KMS-11 (cell line): ENCODE measurements at regions not wholly inside any gene's neighbourhood (a gene's known extent, or its start where the extent isn't known, plus 50 kb on each side); places are given as distances from the start of the nearest gene placed in this dataset.

ENCODE experiments used
- H2AFZ ChIP-seq: fragments of 200-600 bp; sonication (generic); 2 replicates; pipeline ENCODE4 v1.6.1; 2016; ENCODE audit warnings: antibody characterized with exemption, mixed run types, low read depth
- H3K27ac ChIP-seq: fragments of 200-600 bp; sonication (generic); 2 replicates; pipeline ENCODE4 v1.6.1; 2016; ENCODE audit warnings: mild to moderate bottlenecking, mixed run types
- H3K27me3 ChIP-seq: fragments of 200-600 bp; sonication (generic); 2 replicates; pipeline ENCODE4 v1.6.1; 2017; ENCODE audit warnings: mild to moderate bottlenecking, low read depth, mixed run types, moderate library complexity; ENCODE audit not compliant: insufficient read depth
- H3K36me3 ChIP-seq: fragments of 200-600 bp; sonication (generic); 2 replicates; pipeline ENCODE4 v1.6.1; 2017; ENCODE audit warnings: mild to moderate bottlenecking, mixed run types; ENCODE audit not compliant: insufficient read depth
- H3K4me1 ChIP-seq: fragments of 200-600 bp; sonication (generic); 2 replicates; pipeline ENCODE4 v1.6.1; 2016; ENCODE audit warnings: mild to moderate bottlenecking, low read depth, mixed run types; ENCODE audit not compliant: poor library complexity, severe bottlenecking
- H3K4me2 ChIP-seq: fragments of 200-600 bp; sonication (generic); 2 replicates; pipeline ENCODE4 v1.7.0; 2016; ENCODE audit warnings: mild to moderate bottlenecking, mixed run types
- H3K4me3 ChIP-seq: fragments of 200-600 bp; sonication (generic); IDR thresholded peaks from 2 replicates; pipeline ENCODE4 v1.6.1; 2017; ENCODE audit warnings: low read depth, low read length, mixed read lengths; ENCODE audit not compliant: insufficient read depth
- H3K79me2 ChIP-seq: fragments of 200-600 bp; sonication (generic); 2 replicates; pipeline ENCODE4 v1.6.1; 2016; ENCODE audit warnings: low read depth, mixed run types; ENCODE audit not compliant: insufficient read depth
- H3K9ac ChIP-seq: fragments of 200-600 bp; sonication (generic); 2 replicates; pipeline ENCODE4 v1.6.1; 2016; ENCODE audit warnings: mild to moderate bottlenecking, mixed run types
- H4K20me1 ChIP-seq: fragments of 200-600 bp; sonication (generic); 2 replicates; pipeline ENCODE4 v1.6.1; 2016; ENCODE audit warnings: mild to moderate bottlenecking, mixed run types; ENCODE audit not compliant: insufficient read depth
- CTCF ChIP-seq: fragments of 200-600 bp; sonication (generic); conservative IDR thresholded peaks from 2 replicates; pipeline ENCODE4 v1.6.1; 2017; ENCODE audit warnings: low read depth, mild to moderate bottlenecking, antibody characterized with exemption, low read length, moderate library complexity, mixed read lengths

GRCh38 chr5:61969755-61970154 lies 336.3 kb upstream of the KIF2A start:
- no peaks in the 10 kb centered on the region for H3K27me3 ChIP-seq
- TF ChIP-seq CTCF, result no peak

GRCh38 chr5:61970218-61970617 lies 335.8 kb upstream of the KIF2A start:
- H3K4me3 ChIP-seq, result no peak overlapping the region
- no peak overlapping the region for H3K4me2 ChIP-seq
- no peak for TF ChIP-seq CTCF
- H3K79me2 ChIP-seq, result no peaks in the 10 kb centered on the region
- no peaks in the 10 kb centered on the region for H3K36me3 ChIP-seq
- no peak overlapping the region for H3K9ac ChIP-seq
- H3K4me1 ChIP-seq, result no peaks in the 10 kb centered on the region
- H4K20me1 ChIP-seq, result no peaks in the 10 kb centered on the region
- no peak overlapping the region for H3K27ac ChIP-seq
- H3K27me3 ChIP-seq, result no peaks in the 10 kb centered on the region
- H2AFZ ChIP-seq, result no peak overlapping the region

More at GRCh38 chr5:61969755-61970154, 336.3 kb upstream of the KIF2A start:
- Histone ChIP-seq H4K20me1 (no peaks in the 10 kb centered on the region), H3K4me1 (no peaks in the 10 kb centered on the region), H3K36me3 (no peaks in the 10 kb centered on the region), H2AFZ (no peak overlapping the region), H3K4me2 (no peak overlapping the region), H3K4me3 (no peak overlapping the region), H3K79me2 (no peaks in the 10 kb centered on the region), H3K9ac (no peak overlapping the region), H3K27ac (no peak overlapping the region)

- Histone ChIP-seq H3K4me2 (no peak overlapping the region), H3K79me2 (no peaks in the 10 kb centered on the region), H3K9ac (no peak overlapping the region), H3K4me1 (no peaks in the 10 kb centered on the region), H4K20me1 (no peaks in the 10 kb centered on the region), H2AFZ (no peak overlapping the region), H3K36me3 (no peaks in the 10 kb centered on the region), H3K4me3 (no peak overlapping the region), H3K27me3 (no peaks in the 10 kb centered on the region), H3K27ac (no peak overlapping the region)
- TF ChIP-seq CTCF, result no peak
Measured at GRCh38 chr5:61974680-61975079, 331.3 kb upstream of the KIF2A start.

- Histone ChIP-seq H3K9ac (no peak overlapping the region), H3K4me3 (no peak overlapping the region), H3K4me1 (no peaks in the 10 kb centered on the region), H3K27me3 (no peaks in the 10 kb centered on the region), H3K4me2 (no peak overlapping the region), H3K36me3 (no peaks in the 10 kb centered on the region), H3K79me2 (no peaks in the 10 kb centered on the region), H2AFZ (no peak overlapping the region), H4K20me1 (no peaks in the 10 kb centered on the region), H3K27ac (no peak overlapping the region)
- TF ChIP-seq CTCF, result no peak
Measured at GRCh38 chr5:61981886-61982285, 324.1 kb upstream of the KIF2A start.

- H3K27ac ChIP-seq, result no peak overlapping the region
- no peaks in the 10 kb centered on the region for H4K20me1 ChIP-seq
- H3K36me3 ChIP-seq, result no peaks in the 10 kb centered on the region
- no peak overlapping the region for H3K9ac ChIP-seq
- H3K4me2 ChIP-seq, result no peak overlapping the region
- H3K27me3 ChIP-seq, result no peaks in the 10 kb centered on the region
- TF ChIP-seq CTCF, result no peak
- no peak overlapping the region for H3K4me3 ChIP-seq
- no peak overlapping the region for H2AFZ ChIP-seq
- no peaks in the 10 kb centered on the region for H3K4me1 ChIP-seq
- H3K79me2 ChIP-seq, result no peaks in the 10 kb centered on the region
Measured at GRCh38 chr5:61991430-61991829, 314.6 kb upstream of the KIF2A start.
